Calu3 (cell line): ENCODE measurements at regions not wholly inside any gene's neighbourhood (a gene's known extent, or its start where the extent isn't known, plus 50 kb on each side); places are given as distances from the start of the nearest gene placed in this dataset.

Experiments
- BruUV-seq: library from RNA; stranded (reverse); fragments of 400-500 nt; replicated peaks from 2 replicates; lab custom pipeline; 2021; lab: Mats Ljungman, UMichigan
- CTCF ChIA-PET: fragments of 300-600 bp; sonication (Branson Sonifier 250); formaldehyde crosslinking; loops from one replicate; lab custom pipeline; 2022; ENCODE audit warnings: antibody characterized with exemption; lab: Charles Lee
- DNase-seq: peaks from one replicate; pipeline ENCODE4 v3.0.0; 2022
- H3K27ac Mint-ChIP-seq: one replicate; pipeline ENCODE4 v1.8.0; 2022; ENCODE audit warnings: mixed read lengths; ENCODE audit not compliant: unreplicated experiment
- H3K27me3 Mint-ChIP-seq: one replicate; pipeline ENCODE4 v1.8.0; 2022; ENCODE audit warnings: mixed read lengths; ENCODE audit not compliant: unreplicated experiment
- H3K36me3 Mint-ChIP-seq: one replicate; pipeline ENCODE4 v1.8.0; 2022; ENCODE audit warnings: mild to moderate bottlenecking, moderate library complexity, mixed read lengths; ENCODE audit not compliant: insufficient read depth, unreplicated experiment
- H3K4me1 Mint-ChIP-seq: one replicate; pipeline ENCODE4 v1.8.0; 2022; ENCODE audit warnings: mild to moderate bottlenecking, low read depth, mixed read lengths; ENCODE audit not compliant: unreplicated experiment
- H3K4me3 Mint-ChIP-seq: one replicate; pipeline ENCODE4 v1.8.0; 2022; ENCODE audit warnings: mild to moderate bottlenecking, low read depth, moderate library complexity, mixed read lengths; ENCODE audit not compliant: unreplicated experiment
- H3K9me3 Mint-ChIP-seq: one replicate; pipeline ENCODE4 v1.8.0; 2022; ENCODE audit warnings: low read depth, mixed read lengths; ENCODE audit not compliant: unreplicated experiment
- intact Hi-C: fragments of 100-400 bp; cut with micrococcal nuclease; formaldehyde crosslinking; loops from one replicate; pipeline ENCODE4 v1.10.0; 2022; ENCODE audit not compliant: unreplicated experiment
- TF ChIP-seq, protein P1 (sequence below): fragments of 200-600 bp; IDR thresholded peaks from one replicate; pipeline ENCODE4 v1.8.0; 2022; ENCODE audit warnings: antibody characterized with exemption; ENCODE audit not compliant: unreplicated experiment

DNA sequence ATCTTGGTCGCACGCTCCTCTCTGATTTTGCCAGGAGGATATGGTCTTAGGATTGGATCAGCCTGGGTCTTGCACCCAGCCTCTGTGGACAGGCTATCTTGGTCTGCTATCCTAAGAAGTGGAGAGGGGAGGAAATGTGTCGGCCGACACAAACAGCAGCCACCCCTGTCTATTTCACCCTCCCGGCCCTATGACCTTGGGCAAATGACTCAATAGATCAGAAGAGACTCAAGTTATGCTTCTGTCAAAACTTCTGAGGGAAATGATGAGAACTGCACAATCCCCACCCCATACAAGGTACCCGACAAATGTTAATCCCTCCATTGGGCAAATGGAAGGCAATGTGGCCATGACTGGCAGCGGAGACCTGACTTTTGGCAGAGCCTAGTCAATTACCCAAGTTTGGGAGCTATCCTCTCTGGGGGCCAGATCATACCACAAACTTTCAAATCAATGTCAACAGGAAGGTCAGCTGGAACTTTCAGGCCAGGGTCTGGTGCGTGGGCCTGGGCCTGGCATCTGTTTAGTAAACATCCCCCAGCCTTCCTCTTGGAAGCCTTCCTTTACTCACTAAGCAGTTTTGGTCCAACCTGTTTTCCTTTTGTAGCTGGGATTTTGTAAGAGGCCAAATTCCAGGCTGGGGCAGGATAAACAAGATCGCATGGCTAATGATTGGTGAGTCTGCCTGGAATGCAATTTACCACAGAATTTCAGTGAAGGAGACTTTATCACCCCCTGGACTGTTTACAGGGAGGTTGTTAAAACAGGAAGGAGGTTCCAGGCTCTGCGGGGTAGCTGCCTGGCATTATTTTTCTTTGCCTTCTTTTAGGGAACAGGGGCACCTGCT lies 64.2 kb upstream of the CPEB4 start:
- Mint-ChIP-seq H3K27ac (peak overlapping the region; percentile 60), H3K4me1 (peaks cover 51% of the 10 kb centered on the region), H3K9me3 (peaks cover 5% of the 10 kb centered on the region), H3K4me3 (peak overlapping the region; percentile 28), H3K36me3 (peaks cover 6% of the 10 kb centered on the region), H3K27me3 (no peaks in the 10 kb centered on the region)
- BruUV-seq = no TSS peak
- peak; percentile 86 for DNase-seq
- CTCF ChIA-PET = interaction anchor here (0.7 to 1.8 kb wide), 14 partner anchors 16 to 139 kb away, joined by 3 to 9 read pairs (median 4); no protein-coding TSS in a partner anchor
- TF ChIP-seq, protein P1, sequence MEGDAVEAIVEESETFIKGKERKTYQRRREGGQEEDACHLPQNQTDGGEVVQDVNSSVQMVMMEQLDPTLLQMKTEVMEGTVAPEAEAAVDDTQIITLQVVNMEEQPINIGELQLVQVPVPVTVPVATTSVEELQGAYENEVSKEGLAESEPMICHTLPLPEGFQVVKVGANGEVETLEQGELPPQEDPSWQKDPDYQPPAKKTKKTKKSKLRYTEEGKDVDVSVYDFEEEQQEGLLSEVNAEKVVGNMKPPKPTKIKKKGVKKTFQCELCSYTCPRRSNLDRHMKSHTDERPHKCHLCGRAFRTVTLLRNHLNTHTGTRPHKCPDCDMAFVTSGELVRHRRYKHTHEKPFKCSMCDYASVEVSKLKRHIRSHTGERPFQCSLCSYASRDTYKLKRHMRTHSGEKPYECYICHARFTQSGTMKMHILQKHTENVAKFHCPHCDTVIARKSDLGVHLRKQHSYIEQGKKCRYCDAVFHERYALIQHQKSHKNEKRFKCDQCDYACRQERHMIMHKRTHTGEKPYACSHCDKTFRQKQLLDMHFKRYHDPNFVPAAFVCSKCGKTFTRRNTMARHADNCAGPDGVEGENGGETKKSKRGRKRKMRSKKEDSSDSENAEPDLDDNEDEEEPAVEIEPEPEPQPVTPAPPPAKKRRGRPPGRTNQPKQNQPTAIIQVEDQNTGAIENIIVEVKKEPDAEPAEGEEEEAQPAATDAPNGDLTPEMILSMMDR = no peak
- intact Hi-C loops = loop anchor here (1.0 to 5.0 kb wide), 5 partner anchors 44 to 148 kb away; partner anchors contain the start of gene CPEB4

DNA sequence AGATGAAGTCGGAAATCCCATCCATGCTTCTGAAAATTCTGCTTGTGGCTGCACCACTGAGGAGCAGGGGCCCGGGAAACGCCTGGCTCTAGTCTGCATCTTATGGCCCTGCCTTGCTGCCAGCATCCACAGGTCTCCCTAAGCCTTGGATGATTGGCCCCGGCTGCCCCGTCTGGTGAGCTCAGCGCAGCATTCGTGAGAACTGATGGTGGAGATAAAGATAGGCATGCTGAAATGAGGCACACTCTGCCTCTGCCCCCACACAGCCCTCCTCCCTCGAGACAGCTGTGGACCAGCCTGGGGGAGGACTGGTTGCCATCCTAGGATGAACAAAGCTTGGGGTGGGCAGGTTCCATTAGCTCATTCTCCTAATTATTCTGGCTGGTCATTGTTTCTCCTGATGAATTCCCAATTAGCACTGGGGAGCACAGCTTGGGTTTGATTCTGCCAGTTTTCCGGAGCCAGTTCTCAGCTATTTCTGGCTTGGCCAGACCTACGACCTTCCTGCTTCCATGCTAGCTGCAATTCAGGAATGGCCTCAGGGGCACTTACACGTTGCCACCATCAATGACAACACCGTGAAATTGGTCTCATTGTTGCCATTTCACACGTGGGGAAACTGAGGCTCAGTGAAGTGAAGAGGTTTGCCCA lies 62.8 kb upstream of the CPEB4 start:
- peaks cover 5% of the 10 kb centered on the region for H3K9me3 Mint-ChIP-seq
- H3K27me3 Mint-ChIP-seq = no peaks in the 10 kb centered on the region
- H3K36me3 Mint-ChIP-seq = peaks cover 6% of the 10 kb centered on the region
- CTCF ChIA-PET = interaction anchor here (0.9 to 1.8 kb wide), 5 partner anchors 10 to 138 kb away, joined by 3 to 9 read pairs (median 5); no protein-coding TSS in a partner anchor
- DNase-seq = peak; percentile 15
- TF ChIP-seq, protein P1 = no peak
- intact Hi-C loops = no loop called here
- peak overlapping the region; percentile 60 for H3K27ac Mint-ChIP-seq
- H3K4me1 Mint-ChIP-seq = peaks cover 51% of the 10 kb centered on the region
- H3K4me3 Mint-ChIP-seq = no peak overlapping the region
- no TSS peak for BruUV-seq

DNA sequence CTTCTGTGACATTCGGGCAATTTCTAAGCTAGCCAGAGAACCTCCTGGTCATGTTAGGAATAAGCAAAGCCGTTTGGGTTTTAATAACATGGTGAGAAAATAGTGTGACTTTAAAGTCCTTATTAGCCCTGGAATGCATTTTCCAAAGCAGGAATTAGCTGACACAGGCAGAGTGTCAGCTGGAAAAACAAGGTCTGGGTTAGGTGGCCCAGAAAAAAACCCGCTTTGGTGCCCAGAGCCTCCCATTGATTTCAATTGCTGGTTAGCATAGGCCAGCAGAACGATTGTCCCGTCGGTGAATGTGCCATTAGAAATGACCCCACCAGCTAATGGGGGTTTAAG lies 62.1 kb upstream of the CPEB4 start:
- BruUV-seq = no TSS peak
- CTCF ChIA-PET = interaction anchor here (1.1 kb wide), 1 partner anchor 24 kb away, joined by 3 read pairs; no protein-coding TSS in a partner anchor
- H3K27ac Mint-ChIP-seq = no peak overlapping the region
- no peak for DNase-seq
- TF ChIP-seq, protein P1 = no peak
- peaks cover 5% of the 10 kb centered on the region for H3K9me3 Mint-ChIP-seq
- intact Hi-C loops = no loop called here
- no peaks in the 10 kb centered on the region for H3K27me3 Mint-ChIP-seq
- peaks cover 6% of the 10 kb centered on the region for H3K36me3 Mint-ChIP-seq
- no peak overlapping the region for H3K4me3 Mint-ChIP-seq
- H3K4me1 Mint-ChIP-seq = peaks cover 45% of the 10 kb centered on the region

DNA sequence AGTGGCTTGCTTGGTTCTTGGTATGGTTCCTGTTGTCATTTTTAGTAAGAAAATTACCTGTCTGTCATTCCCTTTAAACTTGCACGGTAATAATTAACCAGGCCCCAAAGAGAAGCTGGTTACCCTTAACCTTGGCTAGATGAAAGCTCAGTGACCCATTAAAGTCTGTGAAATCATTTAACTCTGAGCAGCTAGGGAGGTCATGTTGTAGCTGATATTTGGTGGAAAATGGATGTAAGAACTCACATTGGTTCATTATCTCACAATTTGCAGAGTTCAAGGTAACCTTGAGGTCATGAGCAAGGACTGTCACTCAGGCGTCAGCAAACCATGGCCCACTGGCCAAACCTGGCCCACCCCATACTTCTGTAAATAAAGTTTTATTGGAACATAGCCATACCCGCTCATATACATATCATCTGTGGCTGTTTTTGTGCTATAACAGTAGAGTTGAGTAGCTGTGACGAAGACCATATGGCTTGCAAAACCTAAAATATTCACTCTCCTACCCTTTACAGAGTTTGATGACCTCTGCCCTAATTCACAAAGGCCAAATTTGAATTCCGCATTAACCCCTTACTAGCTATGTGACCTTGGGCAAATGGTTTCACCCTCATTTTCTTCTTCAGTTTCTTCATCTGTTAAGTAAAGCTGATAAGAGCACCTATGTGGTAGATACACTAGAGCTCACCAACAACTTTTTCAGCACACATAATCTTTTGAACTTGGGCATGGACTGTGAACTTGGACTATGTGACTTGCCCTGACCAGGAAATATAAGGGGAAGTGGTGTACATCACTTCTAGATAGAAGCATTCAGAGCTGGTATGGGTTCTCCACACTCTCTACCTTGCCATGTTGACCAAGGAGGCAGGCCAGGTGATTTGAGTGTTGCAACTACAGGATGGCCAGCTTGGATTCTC lies 61.5 kb upstream of the CPEB4 start:
- intact Hi-C loops = no loop called here
- TF ChIP-seq, protein P1 = no peak
- Mint-ChIP-seq H3K36me3 (peaks cover 6% of the 10 kb centered on the region), H3K27me3 (no peaks in the 10 kb centered on the region), H3K9me3 (peaks cover 5% of the 10 kb centered on the region), H3K4me1 (peaks cover 39% of the 10 kb centered on the region), H3K4me3 (no peak overlapping the region), H3K27ac (no peak overlapping the region)
- BruUV-seq = no TSS peak
- CTCF ChIA-PET = interaction anchor here (1.1 kb wide), 1 partner anchor 25 kb away, joined by 3 read pairs; no protein-coding TSS in a partner anchor
- no peak for DNase-seq
